GM12892 (cell line): ENCODE measurements at regions not wholly inside any gene's neighbourhood (a gene's known extent, or its start where the extent isn't known, plus 50 kb on each side); places are given as distances from the start of the nearest gene placed in this dataset.

Experiments
- POLR2A ChIP-seq: IDR thresholded peaks from 2 replicates; pipeline ENCODE4 v1.6.1; 2011; ENCODE audit warnings: low read depth, low read length, control low read depth
- TAF1 ChIP-seq: IDR thresholded peaks from 2 replicates; pipeline ENCODE4 v1.6.1; 2011; ENCODE audit warnings: low read depth, mild to moderate bottlenecking, control low read depth, low read length, borderline replicate concordance

- TF ChIP-seq TAF1 (no peak), POLR2A (no peak)
Measured at GRCh38 chr1:162964901-162965300, 103.9 kb upstream of the CCDC190 start.
